SK-N-SH (cell line): ENCODE measurements at regions not wholly inside any gene's neighbourhood (a gene's known extent, or its start where the extent isn't known, plus 50 kb on each side); places are given as distances from the start of the nearest gene placed in this dataset.

ENCODE experiments used
- CTCF ChIA-PET: fragments of 300-600, 350-600 bp; formaldehyde crosslinking; extraction: SDS; loops from one replicate; lab custom pipeline; 2021; lab: Yijun Ruan, JAX
- POLR2A ChIA-PET: fragments of 350-600 bp; sonication (Branson Sonifier 250); formaldehyde crosslinking; extraction: SDS; loops from one replicate; lab custom pipeline; 2020; ENCODE audit warnings: antibody characterized with exemption, inconsistent platforms; lab: Yijun Ruan, JAX
- DNase-seq: peaks from one replicate; pipeline ENCODE4 v3.0.0; 2012
- H2AFZ ChIP-seq: fragments of 200-600 bp; sonication (generic); 2 replicates; pipeline ENCODE4 v1.8.1; 2016; ENCODE audit warnings: antibody characterized with exemption, mild to moderate bottlenecking, low read depth
- H3F3A ChIP-seq: fragments of 200-600 bp; sonication (generic); replicated peaks from 2 replicates; pipeline ENCODE3; 2016; ENCODE audit warnings: antibody characterized with exemption, mild to moderate bottlenecking; ENCODE audit not compliant: insufficient read depth
- H3K27ac ChIP-seq, 2 experiments: fragments of 200-500 bp in 1 of 2; fragments of 200-600 bp in 1 of 2; sonication (Bioruptor generic) in 1 of 2; sonication (generic), shearing (Covaris generic) in 1 of 2; 2 replicates each; pipeline versions ENCODE4 v1.5.1 to v1.6.1; 2014 to 2016; ENCODE audit warnings: low read depth in 2 of 2, inconsistent platforms in 1 of 2, low read length in 1 of 2, mild to moderate bottlenecking in 1 of 2, mixed read lengths in 1 of 2
- H3K27me3 ChIP-seq: fragments of 200-600 bp; sonication (generic), shearing (Covaris generic); 2 replicates; pipeline ENCODE4 v1.6.1; 2016; ENCODE audit warnings: mixed run types; ENCODE audit not compliant: insufficient read depth
- H3K36me3 ChIP-seq, 2 experiments: fragments of 200-500 bp in 1 of 2; fragments of 200-600 bp in 1 of 2; sonication (Bioruptor generic) in 1 of 2; sonication (generic) in 1 of 2; replicated peaks in 1 of 2; 2 replicates each; pipeline versions ENCODE3 to v1.5.1; 2014 to 2016; ENCODE audit warnings: low read length in 1 of 2, mild to moderate bottlenecking in 1 of 2; ENCODE audit not compliant: insufficient read depth in 2 of 2, control insufficient read depth in 1 of 2
- H3K4me1 ChIP-seq, 2 experiments: fragments of 200-500 bp in 1 of 2; fragments of 200-600 bp in 1 of 2; sonication (Bioruptor generic) in 1 of 2; sonication (generic), shearing (Covaris generic) in 1 of 2; 2 replicates each; pipeline versions ENCODE4 v1.5.1 to v1.6.1; 2014 to 2016; ENCODE audit warnings: low read depth in 1 of 2, low read length in 1 of 2, mixed run types in 1 of 2; ENCODE audit not compliant: insufficient read depth in 2 of 2, control insufficient read depth in 1 of 2
- H3K4me2 ChIP-seq: fragments of 200-600 bp; sonication (generic), shearing (Covaris generic); 2 replicates; pipeline ENCODE4 v1.6.1; 2017; ENCODE audit warnings: mixed run types
- H3K4me3 ChIP-seq, 2 experiments: fragments of 200-500 bp in 1 of 2; fragments of 200-600 bp in 1 of 2; sonication (Bioruptor generic) in 1 of 2; sonication (generic), shearing (Covaris generic) in 1 of 2; 2 replicates each; pipeline versions ENCODE4 v1.5.1 to v1.8.1; 2014 to 2016; ENCODE audit warnings: low read depth in 2 of 2, inconsistent platforms in 1 of 2, low read length in 1 of 2, mild to moderate bottlenecking in 1 of 2, mixed read lengths in 1 of 2, moderate library complexity in 1 of 2
- H3K79me2 ChIP-seq: fragments of 200-600 bp; sonication (generic); 2 replicates; pipeline ENCODE4 v1.8.1; 2017; ENCODE audit warnings: mild to moderate bottlenecking; ENCODE audit not compliant: insufficient read depth
- H3K9ac ChIP-seq: fragments of 200-600 bp; sonication (generic); 2 replicates; pipeline ENCODE4 v1.6.1; 2017; ENCODE audit warnings: mixed run types
- H3K9me2 ChIP-seq: fragments of 200-600 bp; sonication (generic); 2 replicates; pipeline ENCODE4 v1.6.1; 2017; ENCODE audit warnings: mixed run types
- H3K9me3 ChIP-seq: fragments of 200-600 bp; sonication (generic); 2 replicates; pipeline ENCODE4 v1.6.1; 2017; ENCODE audit warnings: mixed run types, mild to moderate bottlenecking, moderate library complexity
- H4K20me1 ChIP-seq: fragments of 200-600 bp; sonication (generic); 2 replicates; pipeline ENCODE4 v1.6.1; 2017; ENCODE audit warnings: mild to moderate bottlenecking, mixed run types; ENCODE audit not compliant: insufficient read depth
- GATA2 ChIP-seq: sonication (generic); formaldehyde crosslinking; IDR thresholded peaks from 2 replicates; pipeline ENCODE4 v1.5.0; 2020; ENCODE audit warnings: mild to moderate bottlenecking, missing genetic modification reagents
- IRF3 ChIP-seq: fragments of 150-350 bp; IDR thresholded peaks from 2 replicates; pipeline ENCODE4 v1.6.1; 2016; ENCODE audit warnings: mild to moderate bottlenecking, low read depth, low read length
- JUND ChIP-seq: IDR thresholded peaks from 2 replicates; pipeline ENCODE4 v1.4.0; 2012
- REST ChIP-seq: IDR thresholded peaks from 2 replicates; pipeline ENCODE4 v1.6.1; 2012; ENCODE audit warnings: mild to moderate bottlenecking, low read depth, low read length, moderate library complexity
- TAF1 ChIP-seq: IDR thresholded peaks from 2 replicates; pipeline ENCODE4 v1.6.1; 2012; ENCODE audit warnings: low read depth, mild to moderate bottlenecking, low read length, moderate library complexity, borderline replicate concordance
- USF2 ChIP-seq: fragments of 150-350 bp; IDR thresholded peaks from 2 replicates; pipeline ENCODE4 v1.6.1; 2017; ENCODE audit warnings: antibody characterized with exemption, low read length, low read depth, borderline replicate concordance
- WGBS: methylation state at CpG from one replicate; pipeline ENCODE4 v1.1.6; 2017; ENCODE audit warnings: low lambda C conversion rate; 5-methylcytosine and 5-hydroxymethylcytosine counted together

- no peaks in the 10 kb centered on the region for H3K27me3 ChIP-seq
- H3K9me2 ChIP-seq, result no peaks in the 10 kb centered on the region
- H3K4me2 ChIP-seq, result no peak overlapping the region
- H3K4me3 ChIP-seq, result no peak overlapping the region
- no peaks in the 10 kb centered on the region for H4K20me1 ChIP-seq
- no peaks in the 10 kb centered on the region for H3K4me1 ChIP-seq
- POLR2A ChIA-PET, result no interaction called here
- TF ChIP-seq JUND, result no peak
- TF ChIP-seq REST, result no peak
- TF ChIP-seq, all 33 proteins: peak for 0
- H3K27ac ChIP-seq, result no peak overlapping the region
- no peaks in the 10 kb centered on the region for H3K36me3 ChIP-seq
- CTCF ChIA-PET, result no interaction called here
- H3F3A ChIP-seq, result no peaks in the 10 kb centered on the region
- no peak overlapping the region for H2AFZ ChIP-seq
- H3K9ac ChIP-seq, result no peak overlapping the region
- DNase-seq, result no peak
- H3K79me2 ChIP-seq, result no peaks in the 10 kb centered on the region
- WGBS, result 2% methylated on average over 2 of the region's 2 CpGs
- H3K9me3 ChIP-seq, result no peaks in the 10 kb centered on the region
Measured at GRCh38 chrX:26952213-26952612, 510.9 kb downstream of the PPP4R3C start.

- no peaks in the 10 kb centered on the region for H3K4me1 ChIP-seq
- no peak overlapping the region for H3K9ac ChIP-seq
- no peak for DNase-seq
- no peak overlapping the region for H2AFZ ChIP-seq
- no peaks in the 10 kb centered on the region for H3K36me3 ChIP-seq
- H4K20me1 ChIP-seq, result no peaks in the 10 kb centered on the region
- ChIA-PET POLR2A (no interaction called here), CTCF (no interaction called here)
- 5% methylated on average over 2 of the region's 2 CpGs for WGBS
- H3K9me2 ChIP-seq, result no peaks in the 10 kb centered on the region
- H3K27me3 ChIP-seq, result no peaks in the 10 kb centered on the region
- H3K9me3 ChIP-seq, result no peaks in the 10 kb centered on the region
- H3K79me2 ChIP-seq, result no peaks in the 10 kb centered on the region
- TF ChIP-seq USF2 (no peak), IRF3 (no peak), GATA2 (CRISPR knock-in tag) (no peak), TAF1 (no peak)
- H3F3A ChIP-seq, result no peaks in the 10 kb centered on the region
- no peak overlapping the region for H3K27ac ChIP-seq
- no peak overlapping the region for H3K4me3 ChIP-seq
- H3K4me2 ChIP-seq, result no peak overlapping the region
Measured at GRCh38 chrX:26927419-26927818, 535.7 kb downstream of the PPP4R3C start.
